PC-9 (cell line): ENCODE measurements at regions not wholly inside any gene's neighbourhood (a gene's known extent, or its start where the extent isn't known, plus 50 kb on each side); places are given as distances from the start of the nearest gene placed in this dataset.

ENCODE experiments used
- CTCF ChIP-seq: fragments of 200-600 bp; sonication (generic); conservative IDR thresholded peaks from 2 replicates; pipeline ENCODE4 v1.6.1; 2017; ENCODE audit warnings: mixed run types, antibody characterized with exemption, mild to moderate bottlenecking, moderate library complexity
- EZH2 ChIP-seq: fragments of 200-600 bp; sonication (generic); IDR thresholded peaks from 2 replicates; pipeline ENCODE4 v1.8.0; 2017; ENCODE audit warnings: antibody characterized with exemption, low read depth

GRCh38 chr5:93302711-93303110 is 278.3 kb downstream of the NR2F1-AS1 start:
- no peak for TF ChIP-seq EZH2
- TF ChIP-seq CTCF = no peak
